ENCODE measurements at regions not wholly inside any gene's neighbourhood (a gene's known extent, or its start where the extent isn't known, plus 50 kb on each side); places are given as distances from the start of the nearest gene placed in this dataset.
"Not testable (repeated sequence)": the region's sequence is repeated elsewhere in the genome, so short reads cannot be mapped to it uniquely, and the experiment has no call there.

- H3K27me3 Mint-ChIP-seq = no peaks in the 10 kb centered on the region
- no peak overlapping the region for H3K27ac Mint-ChIP-seq
- no peaks in the 10 kb centered on the region for H3K4me1 Mint-ChIP-seq
- H3K36me3 Mint-ChIP-seq (ENCODE audit: low read depth) = no peaks in the 10 kb centered on the region
- DNase-seq = no peak
- CTCF ChIA-PET = no interaction called here
- POLR2A ChIA-PET = no interaction called here
- H3K9me3 Mint-ChIP-seq = no peaks in the 10 kb centered on the region
- H3K4me3 Mint-ChIP-seq = no peak overlapping the region
Observed at GRCh38 chr3:173258697-173259096, 117.7 kb upstream of the SPATA16 start.

GRCh38 chr3:173257797-173258196, 116.8 kb upstream of the SPATA16 start:
- Mint-ChIP-seq H3K4me1 (no peaks in the 10 kb centered on the region), H3K4me3 (no peak overlapping the region), H3K9me3 (no peaks in the 10 kb centered on the region), H3K27ac (no peak overlapping the region), H3K27me3 (no peaks in the 10 kb centered on the region), H3K36me3 (ENCODE audit: low read depth) (no peaks in the 10 kb centered on the region)
- no peak for DNase-seq
- ChIA-PET CTCF (no interaction called here), POLR2A (no interaction called here)

DNA sequence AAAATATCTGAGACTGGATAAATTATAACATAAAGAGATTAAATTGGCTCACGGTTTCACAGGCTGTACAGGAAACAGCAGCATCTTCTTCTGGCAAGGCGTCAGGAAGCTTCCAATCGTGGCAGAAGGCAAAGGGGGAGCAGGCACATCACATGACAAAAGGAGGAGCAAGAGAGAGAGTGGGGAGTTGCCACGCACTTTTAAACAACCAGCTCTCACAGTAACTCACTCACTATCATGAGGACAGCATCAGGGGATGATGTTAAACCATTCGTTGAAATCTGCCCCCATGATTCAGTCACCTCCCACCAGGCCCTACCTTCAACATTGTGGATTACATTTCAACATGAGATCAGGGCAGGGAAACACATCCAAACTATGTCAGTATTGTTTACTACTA, 114.5 kb upstream of the SPATA16 start:
- CTCF ChIA-PET = no interaction called here
- no peak for DNase-seq
- no peaks in the 10 kb centered on the region for H3K9me3 Mint-ChIP-seq
- H3K36me3 Mint-ChIP-seq (ENCODE audit: low read depth) = no peaks in the 10 kb centered on the region
- no peaks in the 10 kb centered on the region for H3K4me1 Mint-ChIP-seq
- H3K27me3 Mint-ChIP-seq = no peaks in the 10 kb centered on the region
- H3K4me3 Mint-ChIP-seq = no peak overlapping the region
- no peak overlapping the region for H3K27ac Mint-ChIP-seq
- POLR2A ChIA-PET = no interaction called here

- CTCF ChIA-PET = no interaction called here
- no peak overlapping the region for H3K27ac Mint-ChIP-seq
- no peaks in the 10 kb centered on the region for H3K4me1 Mint-ChIP-seq
- H3K27me3 Mint-ChIP-seq = no peaks in the 10 kb centered on the region
- DNase-seq = no peak
- no peaks in the 10 kb centered on the region for H3K9me3 Mint-ChIP-seq
- H3K4me3 Mint-ChIP-seq = no peak overlapping the region
- POLR2A ChIA-PET = no interaction called here
- H3K36me3 Mint-ChIP-seq (ENCODE audit: low read depth) = no peaks in the 10 kb centered on the region
Observed at GRCh38 chr3:173253471-173253870, 112.4 kb upstream of the SPATA16 start.

DNA sequence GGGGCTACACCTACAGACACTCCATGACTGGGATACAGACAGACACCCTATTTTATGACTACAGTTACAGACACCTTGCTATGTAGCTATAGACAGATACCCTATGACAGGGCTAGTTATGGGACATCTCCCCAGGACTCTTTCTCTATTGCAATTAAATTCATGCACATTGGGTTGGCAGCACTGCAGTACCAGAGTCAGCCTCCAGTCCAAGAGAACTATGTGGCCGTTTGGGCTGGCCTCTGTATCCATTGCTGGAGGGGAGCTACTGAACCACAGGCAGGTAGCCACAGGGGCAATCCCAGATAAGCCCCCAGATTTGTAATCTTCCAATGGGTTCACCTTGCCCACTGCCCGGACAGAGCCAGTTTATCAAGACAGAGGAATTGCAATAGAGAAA, 108.4 kb upstream of the SPATA16 start:
- ChIA-PET POLR2A (no interaction called here), CTCF (no interaction called here)
- H3K27me3 Mint-ChIP-seq = no peaks in the 10 kb centered on the region
- DNase-seq = no peak
- H3K36me3 Mint-ChIP-seq (ENCODE audit: low read depth) = no peaks in the 10 kb centered on the region
- no peak overlapping the region for H3K27ac Mint-ChIP-seq
- no peaks in the 10 kb centered on the region for H3K9me3 Mint-ChIP-seq
- H3K4me3 Mint-ChIP-seq = no peak overlapping the region
- H3K4me1 Mint-ChIP-seq = no peaks in the 10 kb centered on the region

GRCh38 chr3:173241727-173242126, 100.7 kb upstream of the SPATA16 start:
- no peak for DNase-seq
- Mint-ChIP-seq H3K9me3 (no peaks in the 10 kb centered on the region), H3K4me1 (no peaks in the 10 kb centered on the region), H3K4me3 (no peak overlapping the region), H3K27me3 (no peaks in the 10 kb centered on the region), H3K27ac (no peak overlapping the region), H3K36me3 (ENCODE audit: low read depth) (no peaks in the 10 kb centered on the region)
- ChIA-PET POLR2A (no interaction called here), CTCF (no interaction called here)

DNA sequence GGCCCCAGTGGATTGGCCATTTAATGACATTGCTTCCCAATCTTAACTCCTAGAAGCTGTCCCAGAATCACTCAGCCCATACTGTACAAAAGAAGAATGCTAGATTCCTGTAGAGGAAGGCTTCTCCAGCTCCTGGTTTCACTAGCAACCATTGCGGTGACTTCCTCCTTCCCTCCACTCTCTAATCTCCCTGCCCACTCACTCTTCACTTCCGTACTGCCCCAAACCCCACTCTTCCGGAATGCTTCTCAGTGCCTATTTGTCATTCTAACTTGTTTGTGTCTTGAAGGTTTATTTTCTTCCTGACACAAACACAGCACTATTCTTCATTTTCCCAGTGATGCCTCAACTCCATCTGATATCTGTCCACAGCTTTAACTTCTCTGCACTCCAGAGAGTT, 97.1 kb upstream of the SPATA16 start:
- no peak overlapping the region for H3K4me3 Mint-ChIP-seq
- no peak for DNase-seq
- no peaks in the 10 kb centered on the region for H3K9me3 Mint-ChIP-seq
- no peaks in the 10 kb centered on the region for H3K27me3 Mint-ChIP-seq
- POLR2A ChIA-PET = no interaction called here
- no peak overlapping the region for H3K27ac Mint-ChIP-seq
- CTCF ChIA-PET = no interaction called here
- H3K4me1 Mint-ChIP-seq = no peaks in the 10 kb centered on the region
- H3K36me3 Mint-ChIP-seq (ENCODE audit: low read depth) = no peaks in the 10 kb centered on the region

- no peak for DNase-seq
- POLR2A ChIA-PET = no interaction called here
- H3K36me3 Mint-ChIP-seq (ENCODE audit: low read depth) = no peaks in the 10 kb centered on the region
- H3K4me1 Mint-ChIP-seq = no peaks in the 10 kb centered on the region
- H3K4me3 Mint-ChIP-seq = no peak overlapping the region
- no peaks in the 10 kb centered on the region for H3K9me3 Mint-ChIP-seq
- H3K27ac Mint-ChIP-seq = no peak overlapping the region
- CTCF ChIA-PET = no interaction called here
- H3K27me3 Mint-ChIP-seq = no peaks in the 10 kb centered on the region
Observed at GRCh38 chr3:173225351-173225750, 84.3 kb upstream of the SPATA16 start.

DNA sequence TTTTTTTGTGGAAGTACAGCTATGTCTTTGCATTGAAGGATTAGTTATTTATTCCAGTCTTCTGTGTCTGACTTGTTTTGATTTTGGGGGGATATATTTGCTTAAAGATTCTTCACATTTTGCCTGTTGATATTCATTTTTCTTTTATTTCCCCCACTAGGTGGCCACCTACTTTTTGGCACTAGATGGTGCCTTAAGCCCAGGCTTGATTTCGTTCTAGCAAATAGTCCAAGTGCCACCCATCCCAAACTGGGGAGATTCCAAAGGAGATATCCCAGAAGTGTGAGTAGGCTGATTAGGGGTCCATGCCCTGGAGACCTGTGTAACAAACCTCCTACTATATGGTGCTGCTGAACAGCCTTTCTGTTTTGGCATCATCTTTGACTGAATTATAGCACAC, 80.0 kb upstream of the SPATA16 start:
- CTCF ChIA-PET = no interaction called here

GRCh38 chr3:173217127-173217526, 76.1 kb upstream of the SPATA16 start:
- H3K27ac Mint-ChIP-seq = no peak overlapping the region
- no peaks in the 10 kb centered on the region for H3K27me3 Mint-ChIP-seq
- no peaks in the 10 kb centered on the region for H3K9me3 Mint-ChIP-seq
- no peak overlapping the region for H3K4me3 Mint-ChIP-seq
- no peak for DNase-seq
- no peaks in the 10 kb centered on the region for H3K36me3 Mint-ChIP-seq (ENCODE audit: low read depth)
- ChIA-PET CTCF (no interaction called here), POLR2A (no interaction called here)
- no peaks in the 10 kb centered on the region for H3K4me1 Mint-ChIP-seq

More for the DNA sequence above, 80.0 kb upstream of the SPATA16 start:
- Mint-ChIP-seq H3K9me3 (no peaks in the 10 kb centered on the region), H3K27me3 (no peaks in the 10 kb centered on the region), H3K27ac (no peak overlapping the region), H3K4me3 (no peak overlapping the region), H3K36me3 (ENCODE audit: low read depth) (no peaks in the 10 kb centered on the region), H3K4me1 (no peaks in the 10 kb centered on the region)
- POLR2A ChIA-PET = no interaction called here
- no peak for DNase-seq

DNA sequence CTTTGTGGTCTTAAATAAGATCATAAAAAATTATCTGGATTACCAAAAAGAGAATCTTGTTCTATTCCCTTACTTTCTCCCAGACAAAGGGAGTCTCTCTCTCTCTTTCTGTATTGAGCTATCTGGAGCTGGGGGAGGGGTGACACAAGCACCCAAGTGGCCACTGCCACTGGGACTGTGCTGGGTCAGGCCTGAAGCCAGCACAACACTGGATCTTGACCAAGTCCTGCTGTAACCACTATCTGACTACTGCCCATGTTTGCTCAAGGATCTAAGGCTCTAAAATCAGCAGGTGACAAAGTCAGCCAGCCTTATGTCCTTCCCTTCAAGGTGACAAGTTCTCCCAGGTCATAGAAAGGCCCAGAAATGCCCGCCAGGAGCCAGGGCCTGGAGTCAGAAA, 75.0 kb upstream of the SPATA16 start:
- no peak overlapping the region for H3K27ac Mint-ChIP-seq
- DNase-seq = no peak
- ChIA-PET POLR2A (no interaction called here), CTCF (no interaction called here)
- H3K36me3 Mint-ChIP-seq (ENCODE audit: low read depth) = no peaks in the 10 kb centered on the region
- no peaks in the 10 kb centered on the region for H3K9me3 Mint-ChIP-seq
- H3K4me3 Mint-ChIP-seq = no peak overlapping the region
- H3K27me3 Mint-ChIP-seq = no peaks in the 10 kb centered on the region
- no peaks in the 10 kb centered on the region for H3K4me1 Mint-ChIP-seq

DNA sequence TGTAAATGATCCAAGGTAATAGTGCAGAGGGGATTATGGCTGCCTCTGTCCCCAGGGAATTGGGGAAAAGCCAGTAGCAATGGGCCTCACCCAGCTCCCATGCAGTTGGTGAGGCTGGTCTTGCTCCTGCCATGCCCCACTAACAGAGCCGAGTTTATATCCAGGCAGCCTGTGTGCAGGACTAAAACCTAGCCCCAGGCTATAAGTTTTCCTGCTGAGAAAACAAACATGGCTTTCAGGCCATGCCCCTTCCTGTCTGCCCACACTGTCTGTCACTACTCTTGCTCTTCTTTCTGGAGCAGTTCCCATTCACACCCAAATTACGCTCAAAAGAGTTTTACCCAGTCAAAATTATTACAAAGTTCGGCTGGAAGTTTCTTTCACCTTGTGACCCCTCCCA, 73.5 kb upstream of the SPATA16 start:
- Mint-ChIP-seq H3K27ac (no peak overlapping the region), H3K4me3 (no peak overlapping the region), H3K27me3 (no peaks in the 10 kb centered on the region), H3K9me3 (no peaks in the 10 kb centered on the region), H3K4me1 (no peaks in the 10 kb centered on the region), H3K36me3 (ENCODE audit: low read depth) (no peaks in the 10 kb centered on the region)
- ChIA-PET POLR2A (no interaction called here), CTCF (no interaction called here)
- no peak for DNase-seq

DNA sequence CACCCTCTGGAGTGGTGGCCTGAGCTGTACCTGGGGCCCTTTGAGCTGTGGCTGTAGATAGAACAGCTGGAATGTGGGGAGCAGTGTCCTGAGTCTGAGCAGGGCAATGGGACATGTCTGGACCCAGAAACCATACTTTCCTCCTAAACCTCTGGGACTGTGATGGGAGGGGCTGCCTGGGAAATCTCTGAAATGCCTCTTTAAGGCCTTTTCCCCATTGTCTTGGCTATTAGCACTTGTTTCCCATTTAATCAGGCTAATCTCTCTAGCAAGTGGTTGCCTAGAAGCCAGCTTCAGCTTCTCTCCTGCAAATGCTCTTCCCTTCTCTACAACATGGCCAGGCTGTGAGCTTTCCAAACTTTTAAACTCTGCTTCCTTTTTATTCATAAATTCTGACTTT, 58.5 kb upstream of the SPATA16 start:
- ChIA-PET CTCF (no interaction called here), POLR2A (no interaction called here)
- Mint-ChIP-seq H3K4me1 (no peaks in the 10 kb centered on the region), H3K9me3 (no peaks in the 10 kb centered on the region), H3K27ac (no peak overlapping the region), H3K27me3 (no peaks in the 10 kb centered on the region), H3K4me3 (no peak overlapping the region), H3K36me3 (ENCODE audit: low read depth) (no peaks in the 10 kb centered on the region)
- DNase-seq = no peak

DNA sequence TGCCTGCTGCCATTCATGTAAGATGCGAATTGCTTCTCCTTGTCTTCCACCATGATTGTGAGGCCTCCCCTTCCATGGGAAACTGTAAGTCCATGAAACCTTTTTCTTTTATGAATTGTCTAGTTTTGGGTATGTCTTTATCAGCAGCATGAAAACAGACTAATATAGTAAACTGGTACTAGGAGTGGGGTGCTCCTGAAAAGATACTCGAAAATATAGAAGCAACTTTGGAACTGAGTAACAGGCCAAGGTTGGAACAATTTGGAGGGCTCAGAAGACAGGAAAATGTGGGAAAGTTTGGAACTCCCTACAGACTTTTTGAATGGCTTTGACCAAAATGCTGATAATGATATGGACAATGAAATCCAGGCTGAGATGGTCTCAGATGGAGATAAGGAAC, 53.8 kb upstream of the SPATA16 start:
- H3K9me3 Mint-ChIP-seq; DNase-seq; H3K27me3 Mint-ChIP-seq; H3K4me3 Mint-ChIP-seq; H3K36me3 Mint-ChIP-seq (ENCODE audit: low read depth); CTCF ChIA-PET; H3K4me1 Mint-ChIP-seq; POLR2A ChIA-PET; H3K27ac Mint-ChIP-seq: not testable (repeated sequence)

- POLR2A ChIA-PET = no interaction called here
- Mint-ChIP-seq H3K27ac (no peak overlapping the region), H3K4me3 (no peak overlapping the region), H3K4me1 (no peaks in the 10 kb centered on the region), H3K9me3 (no peaks in the 10 kb centered on the region), H3K36me3 (ENCODE audit: low read depth) (no peaks in the 10 kb centered on the region), H3K27me3 (no peaks in the 10 kb centered on the region)
- DNase-seq = no peak
- CTCF ChIA-PET = no interaction called here
Observed at GRCh38 chr3:173191611-173192010, 50.6 kb upstream of the SPATA16 start.
